ENCODE measurements at regions not wholly inside any gene's neighbourhood (a gene's known extent, or its start where the extent isn't known, plus 50 kb on each side); places are given as distances from the start of the nearest gene placed in this dataset.

GRCh38 chr6:145506136-145506535 lies 229.2 kb downstream of the EPM2A start:
- TF ChIP-seq, protein P1, sequence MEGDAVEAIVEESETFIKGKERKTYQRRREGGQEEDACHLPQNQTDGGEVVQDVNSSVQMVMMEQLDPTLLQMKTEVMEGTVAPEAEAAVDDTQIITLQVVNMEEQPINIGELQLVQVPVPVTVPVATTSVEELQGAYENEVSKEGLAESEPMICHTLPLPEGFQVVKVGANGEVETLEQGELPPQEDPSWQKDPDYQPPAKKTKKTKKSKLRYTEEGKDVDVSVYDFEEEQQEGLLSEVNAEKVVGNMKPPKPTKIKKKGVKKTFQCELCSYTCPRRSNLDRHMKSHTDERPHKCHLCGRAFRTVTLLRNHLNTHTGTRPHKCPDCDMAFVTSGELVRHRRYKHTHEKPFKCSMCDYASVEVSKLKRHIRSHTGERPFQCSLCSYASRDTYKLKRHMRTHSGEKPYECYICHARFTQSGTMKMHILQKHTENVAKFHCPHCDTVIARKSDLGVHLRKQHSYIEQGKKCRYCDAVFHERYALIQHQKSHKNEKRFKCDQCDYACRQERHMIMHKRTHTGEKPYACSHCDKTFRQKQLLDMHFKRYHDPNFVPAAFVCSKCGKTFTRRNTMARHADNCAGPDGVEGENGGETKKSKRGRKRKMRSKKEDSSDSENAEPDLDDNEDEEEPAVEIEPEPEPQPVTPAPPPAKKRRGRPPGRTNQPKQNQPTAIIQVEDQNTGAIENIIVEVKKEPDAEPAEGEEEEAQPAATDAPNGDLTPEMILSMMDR (IDR thresholded peaks at IDR 0.05) = no peak
- no peak for TF ChIP-seq EZH2 (IDR thresholded peaks at IDR 0.05; ENCODE audit: borderline replicate concordance, insufficient read depth, low read depth, low read length, poor library complexity, severe bottlenecking)
